CD14-positive monocyte (primary cell): ENCODE measurements at regions not wholly inside any gene's neighbourhood (a gene's known extent, or its start where the extent isn't known, plus 50 kb on each side); places are given as distances from the start of the nearest gene placed in this dataset.
"Not testable (repeated sequence)": the region's sequence is repeated elsewhere in the genome, so short reads cannot be mapped to it uniquely, and the experiment has no call there.

Experiments used
- DNase-seq, 3 donors: peaks; one replicate each; pipeline ENCODE4 v3.0.0-alpha.2; 2011 to 2022
- H2AFZ ChIP-seq: 2 replicates; pipeline ENCODE4 v1.6.0; 2012; ENCODE audit warnings: mild to moderate bottlenecking, low read depth, low read length, inconsistent platforms; ENCODE audit not compliant: insufficient read depth, poor library complexity, severe bottlenecking
- H3K27ac ChIP-seq, 2 donors: 1 replicate in 1 of 2; 2 replicates in 1 of 2; pipeline ENCODE4 v1.5.1; 2012 to 2013; ENCODE audit warnings: low read length in 2 of 2, control low read depth in 1 of 2, inconsistent platforms in 1 of 2, low read depth in 1 of 2, mild to moderate bottlenecking in 1 of 2
- H3K27me3 ChIP-seq, 2 donors: one replicate each; pipeline versions ENCODE4 v1.6.0 to v1.6.1; 2011 to 2013; ENCODE audit warnings: low read length in 2 of 2; ENCODE audit not compliant: control insufficient read depth in 2 of 2, insufficient read depth in 2 of 2
- H3K36me3 ChIP-seq, 2 donors: replicated peaks in 1 of 2; 1 replicate in 1 of 2; 2 replicates in 1 of 2; pipeline versions ENCODE4 v1.5.1 to v1.6.1; 2012 to 2013; ENCODE audit warnings: low read length in 2 of 2, control low read depth in 1 of 2, inconsistent platforms in 1 of 2, mild to moderate bottlenecking in 1 of 2; ENCODE audit not compliant: insufficient read depth in 2 of 2, control insufficient read depth in 1 of 2
- H3K4me1 ChIP-seq, 2 donors: 1 replicate in 1 of 2; 2 replicates in 1 of 2; pipeline versions ENCODE4 v1.5.1 to v1.6.1; 2012 to 2013; ENCODE audit warnings: low read length in 2 of 2, control low read depth in 1 of 2, inconsistent platforms in 1 of 2, mild to moderate bottlenecking in 1 of 2, moderate library complexity in 1 of 2; ENCODE audit not compliant: insufficient read depth in 2 of 2, control insufficient read depth in 1 of 2
- H3K4me2 ChIP-seq: replicated peaks from 2 replicates; pipeline ENCODE3; 2012; ENCODE audit warnings: low read length, moderate library complexity, mild to moderate bottlenecking; ENCODE audit not compliant: poor library complexity, severe bottlenecking; ENCODE audit errors: extremely low read depth
- H3K4me3 ChIP-seq, 3 experiments: fragments of 200-600 bp in 1 of 3; sonication (generic) in 1 of 3; replicated peaks in 1 of 3; 1 replicate in 2 of 3; 2 replicates in 1 of 3; pipeline ENCODE4 v1.5.1; 2011 to 2013; ENCODE audit warnings: low read length in 3 of 3, mild to moderate bottlenecking in 3 of 3, control low read depth in 2 of 3, low read depth in 2 of 3, inconsistent platforms in 1 of 3, moderate library complexity in 1 of 3
- H3K79me2 ChIP-seq: 2 replicates; pipeline ENCODE4 v1.6.0; 2012; ENCODE audit warnings: mild to moderate bottlenecking, control low read depth, inconsistent platforms, low read length, moderate library complexity; ENCODE audit not compliant: insufficient read depth
- H3K9ac ChIP-seq: 2 replicates; pipeline ENCODE4 v1.6.0; 2017; ENCODE audit warnings: low read length, mild to moderate bottlenecking; ENCODE audit not compliant: insufficient read depth, poor library complexity, severe bottlenecking
- H3K9me3 ChIP-seq, 2 donors: replicated peaks in 1 of 2; 1 replicate in 1 of 2; 2 replicates in 1 of 2; pipeline versions ENCODE4 v1.5.1 to v1.6.1; 2012 to 2013; ENCODE audit warnings: low read length in 2 of 2, control low read depth in 1 of 2; ENCODE audit not compliant: control insufficient read depth in 1 of 2, insufficient read depth in 1 of 2
- H4K20me1 ChIP-seq: 2 replicates; pipeline ENCODE4 v1.6.0; 2012; ENCODE audit warnings: mild to moderate bottlenecking, low read length, control low read depth, moderate library complexity; ENCODE audit not compliant: insufficient read depth
- H3K27ac Mint-ChIP-seq, 7 donors: one replicate each; pipeline ENCODE4 v1.8.0; 2020; ENCODE audit warnings: mild to moderate bottlenecking in 7 of 7, mixed read lengths in 7 of 7, moderate library complexity in 6 of 7, inconsistent platforms in 2 of 7
- H3K27me3 Mint-ChIP-seq, 3 donors: one replicate each; pipeline ENCODE4 v1.8.0; 2021 to 2022; ENCODE audit warnings: low read depth in 3 of 3, mild to moderate bottlenecking in 3 of 3, mixed read lengths in 3 of 3, moderate library complexity in 3 of 3, inconsistent platforms in 1 of 3
- H3K36me3 Mint-ChIP-seq, 2 donors: one replicate each; pipeline ENCODE4 v1.8.0; 2020; ENCODE audit warnings: mixed read lengths in 2 of 2, inconsistent platforms in 1 of 2, mild to moderate bottlenecking in 1 of 2
- H3K4me1 Mint-ChIP-seq: one replicate; pipeline ENCODE4 v1.8.0; 2020; ENCODE audit warnings: mild to moderate bottlenecking, mixed read lengths
- H3K4me3 Mint-ChIP-seq, 2 donors: one replicate each; pipeline ENCODE4 v1.8.0; 2020; ENCODE audit warnings: mild to moderate bottlenecking in 2 of 2, mixed read lengths in 2 of 2, moderate library complexity in 1 of 2
- H3K9me3 Mint-ChIP-seq, 7 donors: one replicate each; pipeline ENCODE4 v1.8.0; 2020 to 2022; ENCODE audit warnings: mixed read lengths in 7 of 7, mild to moderate bottlenecking in 6 of 7, moderate library complexity in 6 of 7, inconsistent platforms in 2 of 7
- CTCF ChIP-seq: fragments of 200-600 bp; IDR thresholded peaks from one replicate; pipeline ENCODE4 v1.8.0; 2022; ENCODE audit warnings: antibody characterized with exemption, mild to moderate bottlenecking
- WGBS: methylation state at CpG from one replicate; pipeline ENCODE4 v1.1.5; 2013; ENCODE audit warnings: missing lambda C conversion rate; ENCODE audit not compliant: insufficient coverage; 5-methylcytosine and 5-hydroxymethylcytosine counted together
- intact Hi-C, 2 donors: fragments of 100-400 bp; cut with micrococcal nuclease; formaldehyde crosslinking; loops; one replicate each; pipeline versions ENCODE4 v1.15.0 to v1.15.1; 2023

- H3K27me3 Mint-ChIP-seq, H4K20me1 ChIP-seq, H3K4me3 ChIP-seq, intact Hi-C loops, H3K27ac Mint-ChIP-seq, H3K4me3 Mint-ChIP-seq, H3K36me3 ChIP-seq, H3K36me3 Mint-ChIP-seq, H3K4me1 Mint-ChIP-seq, H3K4me2 ChIP-seq, H3K9ac ChIP-seq, H3K9me3 ChIP-seq, H3K79me2 ChIP-seq, DNase-seq, H3K4me1 ChIP-seq, H2AFZ ChIP-seq, H3K27ac ChIP-seq, H3K27me3 ChIP-seq: not testable (repeated sequence)
- H3K9me3 Mint-ChIP-seq, result peaks cover 11 to 32% (median 21%) of the 10 kb centered on the region in 7 donors
- no CpG with 5 or more reads among the region's 3 CpGs for WGBS
Observed at GRCh38 chr16:31692338-31692737, 164.6 kb downstream of the AHSP start.

GRCh38 chr16:31693733-31694132, 166.0 kb downstream of the AHSP start:
- intact Hi-C loops, result no loop called here
- H3K4me1 Mint-ChIP-seq, result no peaks in the 10 kb centered on the region

More at GRCh38 chr16:31693733-31694132, 166.0 kb downstream of the AHSP start:
- peaks cover 0 to 18% (median 10%) of the 10 kb centered on the region in 7 donors for H3K9me3 Mint-ChIP-seq
- no peak overlapping the region for H3K27ac Mint-ChIP-seq
- Histone ChIP-seq H3K4me1 (peaks cover 0 to 4% of the 10 kb centered on the region in 2 donors), H3K4me2 (no peak overlapping the region), H3K27ac (no peak overlapping the region), H2AFZ (no peak overlapping the region), H3K4me3 (no peak overlapping the region), H3K9ac (no peak overlapping the region), H3K27me3 (peaks cover 0 to 8% of the 10 kb centered on the region in 2 donors), H3K79me2 (no peaks in the 10 kb centered on the region), H3K9me3 (peaks cover 0 to 5% of the 10 kb centered on the region in 2 donors), H3K36me3 (no peaks in the 10 kb centered on the region), H4K20me1 (no peaks in the 10 kb centered on the region)
- H3K36me3 Mint-ChIP-seq, result no peaks in the 10 kb centered on the region
- H3K27me3 Mint-ChIP-seq, result peaks cover 4 to 7% (median 5%) of the 10 kb centered on the region in 3 donors
- H3K4me3 Mint-ChIP-seq, result no peak overlapping the region
- DNase-seq, result no peak
- WGBS, result 94% methylated on average over 2 of the region's 6 CpGs
- no peak for TF ChIP-seq CTCF
